ENCODE measurements at regions not wholly inside any gene's neighbourhood (a gene's known extent, or its start where the extent isn't known, plus 50 kb on each side); places are given as distances from the start of the nearest gene placed in this dataset.

GRCh38 chr3:87468235-87468634 lies 191.9 kb upstream of the POU1F1 start:
- no peak overlapping the region for H3K4me2 ChIP-seq (ENCODE audit: control insufficient read depth, extremely low read depth, insufficient read depth, low read depth, low read length)
- no peaks in the 10 kb centered on the region for H3K79me2 ChIP-seq (ENCODE audit: control insufficient read depth, insufficient read depth, low read length)
- dilution Hi-C loops (cut with MboI; ENCODE audit: extremely low pct_ligation_motif_present, low sequenced_read_pairs): no loop called here
- H3K27me3 ChIP-seq (ENCODE audit: control insufficient read depth, extremely low read depth, insufficient read depth, low read length): no peaks in the 10 kb centered on the region
- DNase-seq (ENCODE audit: low read depth, low spot score) (no peak), FAIRE-seq (no peak)
- H3K36me3 ChIP-seq (ENCODE audit: control insufficient read depth in 2 of 2, extremely low read depth in 1 of 2, insufficient read depth in 2 of 2, low read length in 2 of 2): no peaks in the 10 kb centered on the region
- no peaks in the 10 kb centered on the region for H3K9me1 ChIP-seq (ENCODE audit: control insufficient read depth, extremely low read depth, insufficient read depth, low read length)
- H3K9ac ChIP-seq (ENCODE audit: control insufficient read depth, extremely low read depth, insufficient read depth, low read length): no peak overlapping the region
- H3K27ac ChIP-seq (ENCODE audit: control insufficient read depth, insufficient read depth, low read length): no peak overlapping the region
- H4K20me1 ChIP-seq (ENCODE audit: control insufficient read depth, extremely low read depth, insufficient read depth, low read length): no peaks in the 10 kb centered on the region
- H3K4me1 ChIP-seq (ENCODE audit: control insufficient read depth, extremely low read depth, insufficient read depth, low read length): no peaks in the 10 kb centered on the region
- H3K9me3 ChIP-seq (ENCODE audit: control insufficient read depth, low read depth, low read length): no peaks in the 10 kb centered on the region
- no peak overlapping the region for H2AFZ ChIP-seq (ENCODE audit: control insufficient read depth, low read length)
- H3K4me3 ChIP-seq (ENCODE audit: control insufficient read depth in 2 of 3, extremely low read depth in 1 of 3, insufficient read depth in 2 of 3, low read depth in 1 of 3, low read length in 3 of 3): no peak overlapping the region
- no peak for TF ChIP-seq CTCF (optimal IDR thresholded peaks at IDR 0.05 in 1 of 3, IDR thresholded peaks at IDR 0.05 in 1 of 3, conservative IDR thresholded peaks at IDR 0.05 in 1 of 3; ENCODE audit: extremely low read depth in 1 of 3, insufficient read depth in 2 of 3, low read length in 3 of 3)
- TF ChIP-seq EZH2 (IDR thresholded peaks at IDR 0.05; ENCODE audit: low read length): no peak

GRCh38 chr3:87462228-87462627 lies 185.8 kb upstream of the POU1F1 start:
- no peak overlapping the region for H3K9ac ChIP-seq (ENCODE audit: control insufficient read depth, extremely low read depth, insufficient read depth, low read length)
- no peaks in the 10 kb centered on the region for H3K27me3 ChIP-seq (ENCODE audit: control insufficient read depth, extremely low read depth, insufficient read depth, low read length)
- no peaks in the 10 kb centered on the region for H3K79me2 ChIP-seq (ENCODE audit: control insufficient read depth, insufficient read depth, low read length)
- H3K36me3 ChIP-seq (ENCODE audit: control insufficient read depth in 2 of 2, extremely low read depth in 1 of 2, insufficient read depth in 2 of 2, low read length in 2 of 2): no peaks in the 10 kb centered on the region
- DNase-seq (ENCODE audit: low read depth, low spot score) (no peak), FAIRE-seq (no peak)
- dilution Hi-C loops (cut with MboI; ENCODE audit: extremely low pct_ligation_motif_present, low sequenced_read_pairs): no loop called here
- H3K4me1 ChIP-seq (ENCODE audit: control insufficient read depth, extremely low read depth, insufficient read depth, low read length): peaks cover 3% of the 10 kb centered on the region
- no peaks in the 10 kb centered on the region for H3K9me3 ChIP-seq (ENCODE audit: control insufficient read depth, low read depth, low read length)
- H3K4me2 ChIP-seq (ENCODE audit: control insufficient read depth, extremely low read depth, insufficient read depth, low read depth, low read length): no peak overlapping the region
- H3K27ac ChIP-seq (ENCODE audit: control insufficient read depth, insufficient read depth, low read length): no peak overlapping the region
- no peak overlapping the region for H3K4me3 ChIP-seq (ENCODE audit: control insufficient read depth in 2 of 3, extremely low read depth in 1 of 3, insufficient read depth in 2 of 3, low read depth in 1 of 3, low read length in 3 of 3)
- H4K20me1 ChIP-seq (ENCODE audit: control insufficient read depth, extremely low read depth, insufficient read depth, low read length): no peaks in the 10 kb centered on the region
- TF ChIP-seq CTCF (optimal IDR thresholded peaks at IDR 0.05 in 1 of 3, IDR thresholded peaks at IDR 0.05 in 1 of 3, conservative IDR thresholded peaks at IDR 0.05 in 1 of 3; ENCODE audit: extremely low read depth in 1 of 3, insufficient read depth in 2 of 3, low read length in 3 of 3): no peak
- TF ChIP-seq EZH2 (IDR thresholded peaks at IDR 0.05; ENCODE audit: low read length): no peak
- no peak overlapping the region for H2AFZ ChIP-seq (ENCODE audit: control insufficient read depth, low read length)
- H3K9me1 ChIP-seq (ENCODE audit: control insufficient read depth, extremely low read depth, insufficient read depth, low read length): no peaks in the 10 kb centered on the region

Data from keratinocyte (primary cell).